WERI-Rb-1 (cell line): ENCODE measurements at regions not wholly inside any gene's neighbourhood (a gene's known extent, or its start where the extent isn't known, plus 50 kb on each side); places are given as distances from the start of the nearest gene placed in this dataset.

Source experiments
- DNase-seq: peaks from one replicate; pipeline ENCODE4 v3.0.0-alpha.2; 2020
- H3K27ac ChIP-seq: fragments of 250-450 bp; sonication (Bioruptor Pico); 2 replicates; pipeline ENCODE4 v1.5.1; 2020; ENCODE audit warnings: mild to moderate bottlenecking, moderate library complexity
- H3K27me3 ChIP-seq: fragments of 250-450 bp; sonication (Bioruptor Pico); 2 replicates; pipeline ENCODE4 v1.5.1; 2021; ENCODE audit warnings: mild to moderate bottlenecking, low read depth, moderate library complexity; ENCODE audit not compliant: insufficient read depth, severe bottlenecking
- H3K36me3 ChIP-seq: fragments of 250-450 bp; sonication (Bioruptor Pico); 2 replicates; pipeline ENCODE4 v1.5.1; 2020; ENCODE audit warnings: mild to moderate bottlenecking, moderate library complexity
- H3K4me3 ChIP-seq: 2 replicates; pipeline ENCODE4 v1.5.1; 2011; ENCODE audit warnings: low read depth, mild to moderate bottlenecking, control low read depth, low read length
- H3K9me3 ChIP-seq: fragments of 250-450 bp; sonication (Bioruptor Pico); 2 replicates; pipeline ENCODE4 v1.5.1; 2021; ENCODE audit warnings: mild to moderate bottlenecking, moderate library complexity; ENCODE audit not compliant: severe bottlenecking
- TF ChIP-seq, protein P1 (sequence below): IDR thresholded peaks from 2 replicates; pipeline ENCODE4 v1.5.1; 2011; ENCODE audit warnings: low read depth, mild to moderate bottlenecking, control low read depth, inconsistent platforms, low read length

DNA sequence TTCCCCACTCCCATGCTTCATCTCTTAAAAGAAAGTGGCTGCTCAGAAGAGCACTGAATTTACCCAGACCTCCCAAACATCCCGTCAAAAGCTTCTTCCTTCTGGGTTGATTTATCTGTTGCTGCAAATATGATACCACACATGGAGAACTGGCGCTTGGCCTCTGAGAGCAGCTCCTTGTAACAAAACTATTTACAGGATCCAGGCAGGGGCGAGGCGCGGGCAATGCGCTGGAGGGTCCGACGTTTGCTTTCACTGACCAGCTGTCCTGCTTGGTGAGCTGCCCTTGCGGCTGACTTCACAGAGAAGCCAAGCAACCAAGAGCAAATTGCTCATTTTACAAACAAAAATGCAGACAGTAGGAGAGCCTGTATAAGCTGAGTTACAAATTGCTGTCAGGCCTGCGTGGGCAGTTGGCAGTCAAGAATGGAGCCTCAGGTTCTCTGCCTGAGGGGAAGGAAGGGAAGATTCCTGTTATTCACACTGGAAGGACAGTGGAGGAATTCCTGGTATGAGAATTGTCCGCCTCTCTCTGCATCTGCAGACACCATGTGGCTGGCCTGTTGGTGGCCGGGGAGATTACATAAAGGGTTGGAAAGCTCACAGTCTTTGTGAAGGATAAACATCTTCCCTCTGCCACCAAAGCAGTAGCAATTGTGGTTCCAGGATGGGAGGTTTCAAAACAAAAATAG lies 192.2 kb upstream of the LEF1 start:
- H3K27ac ChIP-seq: no peak overlapping the region
- no peak overlapping the region for H3K4me3 ChIP-seq
- TF ChIP-seq, protein P1, sequence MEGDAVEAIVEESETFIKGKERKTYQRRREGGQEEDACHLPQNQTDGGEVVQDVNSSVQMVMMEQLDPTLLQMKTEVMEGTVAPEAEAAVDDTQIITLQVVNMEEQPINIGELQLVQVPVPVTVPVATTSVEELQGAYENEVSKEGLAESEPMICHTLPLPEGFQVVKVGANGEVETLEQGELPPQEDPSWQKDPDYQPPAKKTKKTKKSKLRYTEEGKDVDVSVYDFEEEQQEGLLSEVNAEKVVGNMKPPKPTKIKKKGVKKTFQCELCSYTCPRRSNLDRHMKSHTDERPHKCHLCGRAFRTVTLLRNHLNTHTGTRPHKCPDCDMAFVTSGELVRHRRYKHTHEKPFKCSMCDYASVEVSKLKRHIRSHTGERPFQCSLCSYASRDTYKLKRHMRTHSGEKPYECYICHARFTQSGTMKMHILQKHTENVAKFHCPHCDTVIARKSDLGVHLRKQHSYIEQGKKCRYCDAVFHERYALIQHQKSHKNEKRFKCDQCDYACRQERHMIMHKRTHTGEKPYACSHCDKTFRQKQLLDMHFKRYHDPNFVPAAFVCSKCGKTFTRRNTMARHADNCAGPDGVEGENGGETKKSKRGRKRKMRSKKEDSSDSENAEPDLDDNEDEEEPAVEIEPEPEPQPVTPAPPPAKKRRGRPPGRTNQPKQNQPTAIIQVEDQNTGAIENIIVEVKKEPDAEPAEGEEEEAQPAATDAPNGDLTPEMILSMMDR: no peak

DNA sequence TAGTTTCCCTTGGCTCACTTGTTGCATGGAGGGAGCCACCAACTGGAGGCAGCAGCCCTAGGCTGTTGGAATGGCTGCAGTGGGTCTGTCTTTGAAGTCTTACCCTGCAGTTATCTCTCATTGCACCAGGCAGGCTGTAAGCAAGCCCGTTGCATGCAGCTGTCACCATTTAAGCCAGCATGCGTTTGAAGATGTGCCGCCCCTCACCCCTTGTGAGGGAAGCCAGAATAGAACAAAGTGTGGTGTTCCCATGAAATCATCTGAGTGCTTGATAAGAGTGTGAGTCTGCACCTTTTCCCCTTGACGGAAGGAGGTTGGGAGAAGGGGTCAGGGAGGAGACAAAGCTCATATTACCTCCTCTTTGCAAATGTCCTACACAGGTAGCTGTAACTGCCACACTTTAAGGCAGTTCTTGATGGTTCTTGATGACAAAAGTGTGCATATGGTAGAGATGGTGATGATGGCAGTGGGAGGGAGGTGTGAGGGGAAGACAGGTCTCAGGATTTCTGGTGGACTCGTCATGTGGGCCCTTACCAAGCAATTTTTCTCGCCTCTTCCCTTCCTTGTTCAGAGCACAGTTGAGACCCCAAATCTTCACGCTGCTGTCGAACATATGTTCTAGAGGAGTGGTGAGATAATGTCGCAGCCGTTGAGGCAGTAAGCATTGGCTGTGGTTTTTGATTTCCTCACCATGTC lies 191.4 kb upstream of the LEF1 start:
- Histone ChIP-seq H3K9me3 (no peaks in the 10 kb centered on the region), H3K4me3 (no peak overlapping the region), H3K36me3 (no peaks in the 10 kb centered on the region), H3K27ac (no peak overlapping the region), H3K27me3 (peaks cover 27% of the 10 kb centered on the region)
- TF ChIP-seq, protein P1: no peak
- DNase-seq: no peak

More for the DNA sequence above, 192.2 kb upstream of the LEF1 start:
- Histone ChIP-seq H3K9me3 (no peaks in the 10 kb centered on the region), H3K27me3 (peaks cover 31% of the 10 kb centered on the region), H3K36me3 (no peaks in the 10 kb centered on the region)
- no peak for DNase-seq

DNA sequence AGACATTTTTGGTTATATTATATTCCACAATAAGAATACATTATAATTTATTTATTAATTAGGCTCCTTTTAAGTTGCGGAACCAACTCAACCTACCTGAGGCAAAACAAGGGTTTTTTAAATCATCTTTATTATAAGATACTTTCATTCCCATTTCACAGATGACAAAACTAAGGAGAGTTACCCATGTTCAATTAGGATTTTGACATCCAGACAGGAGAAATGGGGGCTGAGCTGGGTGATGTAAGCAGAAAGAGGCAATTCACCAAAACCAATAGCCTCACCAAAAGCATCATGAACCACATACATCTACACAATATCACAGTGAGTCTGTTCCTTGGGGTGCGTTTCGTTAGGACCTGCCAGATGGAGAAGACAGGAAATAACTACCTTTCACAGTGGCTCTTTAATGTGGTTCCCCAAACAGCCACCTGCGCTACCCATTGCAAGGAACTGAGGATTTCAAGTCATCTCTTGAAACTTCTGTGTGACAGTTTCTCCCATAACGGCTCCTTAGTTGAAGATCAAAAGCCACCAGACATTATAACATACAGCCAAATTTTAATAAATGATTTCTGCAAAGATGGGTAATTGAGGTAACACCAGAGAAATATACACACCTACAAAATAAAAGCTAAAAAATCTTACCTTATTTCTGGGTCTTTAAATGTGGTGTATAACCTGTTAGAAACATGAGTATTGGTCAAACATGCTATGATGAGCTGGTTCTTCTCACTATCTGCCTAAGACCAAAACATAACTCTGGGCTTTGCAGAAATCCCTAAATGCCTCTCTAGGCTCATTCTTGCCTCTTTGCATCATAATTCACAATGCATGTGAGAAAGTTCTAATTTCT lies 190.6 kb upstream of the LEF1 start:
- Histone ChIP-seq H3K36me3 (no peaks in the 10 kb centered on the region), H3K27me3 (peaks cover 27% of the 10 kb centered on the region), H3K4me3 (no peak overlapping the region), H3K9me3 (no peaks in the 10 kb centered on the region), H3K27ac (no peak overlapping the region)
- no peak for DNase-seq
- TF ChIP-seq, protein P1: no peak

DNA sequence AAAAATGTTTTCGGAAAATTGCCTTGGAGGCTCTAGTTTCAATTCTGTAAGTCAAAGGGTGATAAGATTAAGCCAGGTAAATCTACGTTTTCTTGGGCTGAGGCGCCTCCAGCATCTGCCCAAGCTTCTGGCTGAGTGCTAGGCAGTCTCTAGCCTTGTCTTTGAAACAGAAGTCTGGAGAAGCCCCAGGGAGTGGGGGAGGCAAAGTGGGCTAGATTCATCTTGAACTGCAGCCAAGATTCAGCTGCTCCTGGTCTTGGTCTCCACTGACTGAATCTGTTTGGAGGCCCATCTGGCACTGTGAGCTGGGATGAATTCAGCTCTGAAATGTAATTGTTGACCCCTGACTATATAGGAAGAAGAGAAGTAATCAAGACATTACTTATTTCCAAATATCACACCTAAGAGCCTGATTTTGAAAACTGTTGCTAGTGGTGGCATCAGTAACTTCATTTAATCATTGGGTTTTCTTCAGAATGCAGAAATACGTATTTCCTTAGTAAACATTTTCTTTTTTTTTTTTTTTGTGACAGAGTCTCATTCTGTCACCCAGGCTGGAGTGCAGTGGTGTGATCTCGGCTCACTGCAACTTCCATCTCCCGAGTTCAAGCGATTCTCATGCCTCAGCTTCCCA lies 187.3 kb upstream of the LEF1 start:
- Histone ChIP-seq H3K27me3 (peaks cover 12% of the 10 kb centered on the region), H3K9me3 (no peaks in the 10 kb centered on the region), H3K27ac (no peak overlapping the region), H3K4me3 (no peak overlapping the region), H3K36me3 (no peaks in the 10 kb centered on the region)
- TF ChIP-seq, protein P1: no peak
- DNase-seq: no peak

DNA sequence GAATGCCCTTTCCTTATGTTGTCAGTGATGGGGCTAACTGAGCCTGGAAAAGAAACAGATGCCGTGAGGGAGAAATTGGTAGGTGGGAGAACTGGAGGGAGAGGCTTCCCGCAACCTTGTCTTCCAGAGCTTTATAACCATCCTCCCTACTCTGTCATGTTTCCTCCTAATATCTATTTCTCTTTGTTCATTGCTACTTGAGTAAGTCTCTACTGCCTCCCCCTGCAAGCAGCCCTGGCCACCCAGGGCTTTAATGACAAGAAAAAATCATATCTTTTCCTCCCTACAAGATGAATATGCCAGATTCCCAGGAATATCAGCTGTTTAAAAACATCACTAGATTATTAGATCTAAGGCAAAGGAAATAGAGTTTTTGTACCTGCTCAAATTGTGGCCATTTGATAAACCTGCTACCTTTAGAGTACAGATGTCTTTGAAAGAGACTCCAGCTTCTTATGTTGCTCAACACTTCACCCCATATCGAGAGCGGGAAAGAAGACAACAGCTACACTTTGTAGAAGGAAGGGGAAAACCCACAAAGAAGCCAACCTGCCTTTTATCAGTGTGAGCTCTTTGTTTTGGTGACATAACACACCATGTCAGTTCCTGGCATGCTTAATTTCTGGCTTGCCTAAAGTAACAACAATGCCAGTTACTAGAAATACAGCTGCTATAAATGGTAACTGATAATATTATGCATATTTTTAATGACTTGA lies 186.6 kb upstream of the LEF1 start:
- Histone ChIP-seq H3K27ac (no peak overlapping the region), H3K27me3 (peaks cover 12% of the 10 kb centered on the region), H3K36me3 (no peaks in the 10 kb centered on the region), H3K4me3 (no peak overlapping the region), H3K9me3 (no peaks in the 10 kb centered on the region)
- no peak for DNase-seq
- TF ChIP-seq, protein P1: no peak
